HG02885 (cell line): ENCODE measurements at regions not wholly inside any gene's neighbourhood (a gene's known extent, or its start where the extent isn't known, plus 50 kb on each side); places are given as distances from the start of the nearest gene placed in this dataset.

Source experiments
- ATAC-seq: cut with Tn5 transposase; IDR thresholded peaks from one replicate; pipeline ENCODE4 v1.9.1; 2021; ENCODE audit warnings: mild to moderate bottlenecking; ENCODE audit not compliant: unreplicated experiment, poor library complexity

GRCh38 chr13:71924931-71925330 is 57.9 kb upstream of the DACH1 start:
- ATAC-seq: no peak

GRCh38 chr13:71922194-71922593 is 55.2 kb upstream of the DACH1 start:
- no peak for ATAC-seq
